Neural crest cell (in vitro differentiated cells): ENCODE measurements at regions not wholly inside any gene's neighbourhood (a gene's known extent, or its start where the extent isn't known, plus 50 kb on each side); places are given as distances from the start of the nearest gene placed in this dataset.
"Not testable (repeated sequence)": the region's sequence is repeated elsewhere in the genome, so short reads cannot be mapped to it uniquely, and the experiment has no call there.

Experiments
- DNase-seq: peaks from one replicate; pipeline ENCODE4 v3.0.0; 2021; ENCODE audit warnings: low read depth, mixed read lengths, low spot score
- H3K27ac Mint-ChIP-seq: one replicate; pipeline ENCODE4 v1.8.0; 2021; ENCODE audit warnings: mild to moderate bottlenecking, mixed read lengths; ENCODE audit not compliant: unreplicated experiment
- H3K27me3 Mint-ChIP-seq: 2 replicates; pipeline ENCODE4 v1.8.0; 2021; ENCODE audit warnings: low read depth, mild to moderate bottlenecking, mixed read lengths
- H3K36me3 Mint-ChIP-seq: 2 replicates; pipeline ENCODE4 v1.8.0; 2021; ENCODE audit warnings: low read depth, mild to moderate bottlenecking, mixed read lengths
- H3K4me1 Mint-ChIP-seq: 2 replicates; pipeline ENCODE4 v1.8.0; 2021; ENCODE audit warnings: mixed read lengths
- H3K4me3 Mint-ChIP-seq: one replicate; pipeline ENCODE4 v1.8.0; 2021; ENCODE audit warnings: mild to moderate bottlenecking, mixed read lengths
- H3K9me3 Mint-ChIP-seq: 2 replicates; pipeline ENCODE4 v1.8.0; 2021; ENCODE audit warnings: mixed read lengths
- CTCF ChIP-seq: fragments of 200-600 bp; sonication (generic); conservative IDR thresholded peaks from 2 replicates; pipeline ENCODE4 v1.5.0; 2021; ENCODE audit warnings: antibody characterized with exemption, mild to moderate bottlenecking

GRCh38 chr1:168490306-168490705, 53.5 kb downstream of the XCL2 start:
- Mint-ChIP-seq H3K4me3 (no peak overlapping the region), H3K27ac (no peak overlapping the region), H3K27me3 (no peaks in the 10 kb centered on the region), H3K4me1 (no peaks in the 10 kb centered on the region), H3K9me3 (no peaks in the 10 kb centered on the region), H3K36me3 (peaks cover 2% of the 10 kb centered on the region)
- no peak for TF ChIP-seq CTCF
- DNase-seq = no peak

DNA sequence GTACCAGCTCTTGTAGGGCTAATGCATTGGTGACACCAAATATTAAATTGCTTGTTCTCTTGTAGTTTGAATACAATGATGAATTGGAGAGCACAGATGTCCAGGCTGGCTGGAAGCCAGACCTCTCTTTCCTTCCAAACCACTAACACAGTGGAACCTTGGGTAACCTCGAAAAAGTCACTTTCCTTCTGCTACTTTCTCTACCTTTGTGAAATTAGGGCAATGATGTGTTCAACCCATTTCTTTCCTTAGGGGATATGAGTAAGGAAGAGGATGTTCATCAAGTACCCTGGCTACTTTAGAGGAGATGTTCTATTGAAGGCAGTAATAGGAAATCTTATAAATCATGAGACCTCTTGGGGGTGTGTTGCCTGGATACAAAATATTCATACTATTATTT, 55.7 kb downstream of the XCL2 start:
- Mint-ChIP-seq H3K4me3 (no peak overlapping the region), H3K27ac (no peak overlapping the region), H3K36me3 (peaks cover 2% of the 10 kb centered on the region), H3K4me1 (no peaks in the 10 kb centered on the region), H3K27me3 (no peaks in the 10 kb centered on the region), H3K9me3 (no peaks in the 10 kb centered on the region)
- DNase-seq = no peak
- TF ChIP-seq CTCF = no peak

DNA sequence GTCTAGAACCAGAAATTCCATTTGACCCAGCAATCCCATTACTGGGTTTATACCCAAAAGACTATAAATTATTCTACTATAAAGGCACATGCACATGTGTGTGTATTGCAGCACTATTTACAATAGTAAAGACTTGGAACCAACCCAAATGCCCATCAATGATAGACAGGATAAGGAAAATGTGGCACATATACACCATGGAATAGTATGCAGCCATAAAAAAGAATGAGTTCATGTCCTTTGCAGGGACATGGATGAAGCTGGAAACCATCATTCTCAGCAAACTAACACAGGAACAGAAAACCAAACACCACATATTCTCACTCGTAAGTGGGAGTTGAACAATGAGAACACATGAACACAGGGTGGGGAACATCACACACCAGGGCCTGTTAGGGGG, 57.0 kb downstream of the XCL2 start:
- not testable (repeated sequence) for H3K36me3 Mint-ChIP-seq, H3K9me3 Mint-ChIP-seq, H3K27me3 Mint-ChIP-seq, H3K4me1 Mint-ChIP-seq, H3K27ac Mint-ChIP-seq, H3K4me3 Mint-ChIP-seq, DNase-seq

- H3K27me3 Mint-ChIP-seq = no peaks in the 10 kb centered on the region
- H3K9me3 Mint-ChIP-seq = peaks cover 5% of the 10 kb centered on the region
- H3K27ac Mint-ChIP-seq = no peak overlapping the region
- no peak for TF ChIP-seq CTCF
- no peaks in the 10 kb centered on the region for H3K36me3 Mint-ChIP-seq
- H3K4me3 Mint-ChIP-seq = no peak overlapping the region
- no peak for DNase-seq
- peaks cover 14% of the 10 kb centered on the region for H3K4me1 Mint-ChIP-seq
Measured at GRCh38 chr1:168485048-168485447, 58.7 kb downstream of the XCL2 start.

DNA sequence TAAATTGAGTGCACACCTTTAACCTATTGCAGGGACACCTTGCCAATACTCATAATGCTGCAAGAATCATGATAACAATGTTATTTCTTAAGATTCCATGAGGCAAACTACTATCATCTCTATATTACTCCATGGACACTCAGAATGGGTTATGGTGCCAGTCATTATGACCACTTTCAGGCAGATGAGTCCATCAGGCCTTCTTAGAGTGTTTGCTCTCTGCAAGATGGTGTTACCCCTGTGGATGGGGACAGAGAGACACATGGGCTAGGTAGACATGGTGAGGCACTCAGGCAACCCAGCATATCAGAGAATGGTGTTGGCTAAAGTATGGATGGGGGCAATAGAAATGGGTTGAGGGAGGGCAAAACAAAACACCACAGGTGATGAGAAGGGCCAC, 59.7 kb downstream of the XCL2 start:
- no peak for DNase-seq
- Mint-ChIP-seq H3K27me3 (no peaks in the 10 kb centered on the region), H3K4me1 (peaks cover 14% of the 10 kb centered on the region), H3K36me3 (no peaks in the 10 kb centered on the region), H3K4me3 (no peak overlapping the region), H3K9me3 (peaks cover 5% of the 10 kb centered on the region), H3K27ac (no peak overlapping the region)
- TF ChIP-seq CTCF = no peak

- Mint-ChIP-seq H3K36me3 (no peaks in the 10 kb centered on the region), H3K4me3 (no peak overlapping the region), H3K4me1 (peaks cover 14% of the 10 kb centered on the region), H3K9me3 (peaks cover 5% of the 10 kb centered on the region), H3K27ac (no peak overlapping the region), H3K27me3 (no peaks in the 10 kb centered on the region)
- DNase-seq = no peak
- TF ChIP-seq CTCF = no peak
Measured at GRCh38 chr1:168483539-168483938, 60.3 kb downstream of the XCL2 start.
